NCI-H69 (cell line): ENCODE measurements at regions not wholly inside any gene's neighbourhood (a gene's known extent, or its start where the extent isn't known, plus 50 kb on each side); places are given as distances from the start of the nearest gene placed in this dataset.

Source experiments
- DNase-seq: peaks from one replicate; lab custom pipeline; 2025; lab: John Stamatoyannopoulos, UW

DNA sequence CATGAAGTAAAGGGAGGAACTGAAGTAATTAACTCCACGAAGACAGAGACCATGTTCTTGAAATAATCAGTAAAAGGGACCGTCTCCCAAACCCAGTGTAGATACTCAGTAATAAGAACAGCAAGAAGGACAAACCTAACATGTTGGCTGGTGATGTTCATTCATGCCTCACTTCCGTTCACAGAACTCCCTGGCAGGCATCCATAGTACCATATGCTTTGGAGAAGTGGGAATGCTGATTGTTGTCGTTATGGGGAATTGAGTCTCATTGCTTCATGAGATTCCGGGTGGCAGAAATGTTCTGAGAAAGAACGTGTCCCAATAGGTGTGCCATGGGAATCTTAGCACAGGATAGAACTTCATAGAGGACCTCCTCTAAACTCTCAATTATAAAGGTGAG is 452.3 kb downstream of the ZSWIM6 start:
- peak; percentile 10 for DNase-seq

- peak; percentile 21 for DNase-seq
These were observed 456.5 kb downstream of the ZSWIM6 start for GRCh38 chr5:61788548-61788947.

- no peak for DNase-seq
These were observed 457.9 kb downstream of the ZSWIM6 start for GRCh38 chr5:61790007-61790406.

DNA sequence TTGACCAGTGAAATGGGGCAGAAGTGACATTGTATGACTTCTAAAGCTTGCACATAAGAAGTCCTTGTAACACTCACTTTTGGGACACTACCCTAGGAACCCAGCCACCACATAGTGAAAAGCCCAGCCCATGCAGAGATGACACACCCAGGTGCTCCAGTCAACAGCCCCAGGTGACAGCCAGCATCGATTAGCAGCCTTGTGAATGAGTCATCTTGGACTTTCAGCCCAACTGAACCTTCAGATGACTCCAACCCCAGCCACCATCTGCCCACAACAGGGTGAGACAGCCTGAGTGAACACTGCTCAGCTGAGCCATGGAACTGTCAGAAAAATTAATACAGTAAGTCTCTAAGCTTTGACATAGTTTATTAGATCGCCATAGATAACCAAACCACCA is 458.6 kb downstream of the ZSWIM6 start:
- DNase-seq, result peak; percentile 7

DNA sequence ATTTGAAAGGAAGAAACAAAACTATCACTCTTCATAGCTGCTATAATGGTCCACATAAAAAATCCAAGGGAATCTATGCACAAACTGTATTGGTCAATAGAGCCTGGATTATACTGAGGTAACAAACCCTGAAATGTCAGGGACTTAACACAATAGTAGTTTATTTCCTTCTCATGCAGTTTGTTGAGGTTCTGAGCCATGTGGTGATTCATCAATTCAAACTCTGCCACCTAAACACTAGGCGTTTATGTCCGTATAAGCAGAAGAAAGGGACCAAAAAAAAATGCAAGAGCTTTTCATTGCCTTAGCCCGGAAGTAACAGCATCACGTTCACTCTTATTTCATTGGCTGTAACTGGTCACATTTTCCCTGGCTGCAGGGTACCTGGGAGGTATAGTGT is 464.7 kb downstream of the ZSWIM6 start:
- no peak for DNase-seq

DNA sequence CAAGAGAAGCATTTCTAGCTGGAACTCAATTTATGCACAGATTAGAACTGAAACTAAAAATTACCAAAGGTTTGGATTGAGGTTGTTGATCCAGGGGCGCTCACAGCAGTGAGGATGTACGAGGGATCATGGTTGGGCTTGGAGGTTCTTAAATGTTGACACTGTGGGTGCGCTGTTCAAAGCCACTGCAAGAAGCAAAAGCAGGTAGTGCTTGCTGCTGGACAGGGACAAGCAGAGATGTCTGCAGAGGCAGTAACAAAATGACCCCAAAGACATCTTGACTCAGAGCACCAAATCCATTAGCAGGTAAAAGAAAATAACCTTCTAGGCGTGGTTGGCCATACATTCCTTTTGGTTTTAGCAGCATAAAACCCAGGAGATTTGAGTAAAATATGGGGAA is 468.4 kb downstream of the ZSWIM6 start:
- DNase-seq, result no peak

DNA sequence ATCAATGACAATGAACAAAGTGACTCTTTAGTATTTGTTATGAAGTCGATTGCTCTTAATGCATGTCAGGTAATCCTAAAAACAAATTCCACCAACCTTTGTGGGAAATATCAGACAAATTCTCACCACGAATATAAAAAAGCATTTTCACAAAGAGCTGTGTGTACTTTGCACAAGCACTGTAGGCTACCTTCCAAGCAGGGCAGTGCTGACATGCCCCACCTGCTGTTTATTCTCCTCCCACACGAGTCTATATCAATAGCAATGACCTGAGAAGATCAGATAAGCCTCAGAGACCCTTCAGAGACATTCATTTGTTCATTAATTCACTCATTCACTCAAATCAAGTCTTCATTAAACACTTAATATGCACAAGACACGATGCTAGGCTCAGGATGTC is 469.1 kb downstream of the ZSWIM6 start:
- DNase-seq, result no peak

DNA sequence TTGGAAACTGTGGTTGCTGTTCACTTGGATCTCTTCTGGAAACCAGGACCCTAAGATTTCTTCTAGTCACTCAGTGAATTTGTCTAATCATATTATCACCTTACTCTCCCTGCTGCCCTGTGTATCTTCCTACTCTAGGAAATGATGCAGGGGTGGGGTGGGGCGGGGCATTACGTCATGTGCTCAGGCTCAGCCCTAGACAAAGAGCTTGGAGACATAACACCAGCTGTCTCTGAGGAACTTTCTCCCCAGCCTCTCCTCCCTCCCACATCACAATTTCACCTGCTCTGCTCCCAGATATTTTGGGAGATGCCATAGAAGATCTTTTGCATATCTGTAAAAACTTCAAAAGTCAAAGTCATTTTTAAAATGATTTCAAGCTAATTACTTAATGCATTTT is 470.4 kb downstream of the ZSWIM6 start:
- DNase-seq, result peak; percentile 21

DNA sequence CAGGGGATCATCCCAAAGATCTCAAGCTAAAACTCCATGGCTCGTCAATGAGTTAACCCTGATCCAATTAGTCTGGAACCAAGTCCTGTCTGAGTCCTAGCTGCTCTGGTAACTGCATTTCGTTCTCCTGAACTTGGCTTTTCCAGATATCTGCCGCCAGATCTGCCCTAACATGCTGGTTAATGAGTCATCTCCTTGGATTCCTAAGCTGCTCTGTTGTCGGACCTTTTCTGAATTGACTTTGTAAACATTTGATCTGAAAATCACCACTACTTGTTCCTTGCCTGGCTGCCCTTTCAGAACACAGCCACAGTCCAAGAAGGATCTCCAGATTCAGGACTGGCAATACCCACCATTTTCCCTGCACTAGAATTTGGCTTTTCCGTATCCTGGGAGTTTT is 473.0 kb downstream of the ZSWIM6 start:
- DNase-seq, result no peak

GRCh38 chr5:61806491-61807020 is 474.5 kb downstream of the ZSWIM6 start:
- no peak for DNase-seq

GRCh38 chr5:61808091-61808490 is 476.0 kb downstream of the ZSWIM6 start:
- no peak for DNase-seq

- no peak for DNase-seq
These were observed 476.9 kb downstream of the ZSWIM6 start for GRCh38 chr5:61808909-61809308.

DNA sequence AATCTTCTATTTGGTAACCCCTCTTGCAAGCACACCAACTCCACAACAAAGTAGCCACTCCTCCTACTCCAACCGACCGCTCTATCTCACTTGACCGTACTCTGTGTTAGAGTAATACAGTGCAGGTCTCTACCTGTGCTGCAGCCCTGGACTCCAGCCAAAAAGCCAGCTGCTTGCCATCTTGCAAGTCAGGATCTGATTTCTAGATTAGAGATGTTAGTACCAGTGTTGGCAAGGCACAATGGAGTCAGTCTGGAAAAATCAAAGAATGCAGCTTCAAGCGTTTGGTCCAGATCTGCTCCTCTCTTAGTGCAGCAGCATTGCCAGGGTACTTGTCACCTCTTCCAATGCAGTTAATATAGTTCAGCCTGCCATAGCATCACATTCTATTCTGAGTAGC is 477.6 kb downstream of the ZSWIM6 start:
- DNase-seq, result peak; percentile 84

- DNase-seq, result no peak
These were observed 479.0 kb downstream of the ZSWIM6 start for GRCh38 chr5:61811052-61811451.

- DNase-seq, result no peak
These were observed 481.3 kb downstream of the ZSWIM6 start for GRCh38 chr5:61813361-61813760.

DNA sequence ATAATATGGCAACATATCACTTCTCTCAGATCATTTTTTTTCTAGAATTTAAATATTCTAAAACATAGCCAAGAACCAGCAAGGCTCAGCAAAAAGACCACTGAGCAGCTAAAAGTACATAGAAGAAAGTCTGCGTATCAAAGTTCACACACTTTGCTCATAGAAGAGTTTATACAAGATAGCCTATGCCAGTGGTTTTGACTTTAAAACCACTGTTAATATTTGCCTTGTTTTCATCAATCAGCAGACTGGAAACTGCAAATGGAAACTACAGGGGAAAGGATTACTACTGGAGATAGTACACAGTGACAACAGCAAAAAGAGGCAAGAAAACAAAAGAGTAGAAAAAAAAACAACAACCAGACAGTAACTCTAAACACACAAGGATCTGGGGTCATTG is 483.3 kb downstream of the ZSWIM6 start:
- DNase-seq, result no peak

DNA sequence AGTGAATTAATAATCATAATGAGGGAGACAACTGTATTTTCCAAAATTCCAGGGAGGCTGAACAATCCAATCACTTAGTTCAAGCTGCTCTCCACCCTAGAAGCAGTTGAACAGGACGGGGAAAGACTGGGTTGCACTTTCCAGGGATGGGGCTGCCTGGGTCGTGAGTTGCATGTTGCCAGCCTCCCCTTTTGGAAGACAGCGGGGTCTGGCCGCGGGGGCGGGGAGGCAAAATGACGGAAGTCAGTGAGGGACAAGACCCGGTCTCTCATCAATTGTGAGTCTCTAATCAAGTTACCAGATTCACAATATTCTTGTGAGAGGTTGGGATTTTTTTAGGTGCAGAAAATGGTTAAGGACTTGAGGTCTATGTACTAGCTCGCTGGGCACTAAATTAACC is 484.1 kb downstream of the ZSWIM6 start:
- no peak for DNase-seq

DNA sequence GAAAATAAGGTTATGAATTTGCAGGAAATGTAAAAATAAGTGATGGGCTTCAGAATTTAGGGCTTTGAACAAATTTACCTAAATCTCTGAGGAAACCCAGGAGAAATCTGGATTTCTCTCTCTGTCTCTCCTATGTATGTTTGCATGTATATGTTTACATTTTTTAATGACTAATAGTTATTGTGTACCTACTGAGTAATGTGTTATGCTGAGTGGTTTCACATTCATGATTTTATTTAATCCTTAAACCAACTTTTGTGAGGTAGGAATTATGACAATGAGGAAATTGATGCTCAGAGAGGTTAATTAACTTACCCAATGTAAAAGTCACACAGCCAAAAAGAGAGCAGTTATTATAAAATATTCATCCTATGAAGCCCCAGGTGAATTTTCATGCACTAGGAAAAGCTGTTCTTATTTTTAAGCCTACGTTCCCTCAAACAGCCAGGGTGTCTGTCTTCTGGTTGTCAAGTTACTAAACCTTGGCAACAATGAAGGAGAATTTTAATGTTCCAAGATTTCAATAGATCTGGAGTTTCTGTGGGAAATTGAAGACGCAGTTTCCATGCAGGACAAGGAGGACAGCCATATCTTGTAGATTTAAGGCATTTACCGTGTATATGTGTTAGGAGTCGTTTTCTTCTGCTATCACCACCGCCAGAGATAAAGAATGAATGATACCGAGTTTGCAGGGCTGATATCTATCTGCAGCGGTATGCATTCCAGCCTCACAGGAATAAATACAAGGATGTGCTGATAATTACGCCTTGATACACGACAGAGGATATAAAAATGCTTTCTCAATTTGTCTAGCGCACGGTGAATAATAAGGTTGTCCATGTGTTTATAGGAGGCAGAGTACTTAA is 484.8 kb downstream of the ZSWIM6 start:
- DNase-seq, result no peak

DNA sequence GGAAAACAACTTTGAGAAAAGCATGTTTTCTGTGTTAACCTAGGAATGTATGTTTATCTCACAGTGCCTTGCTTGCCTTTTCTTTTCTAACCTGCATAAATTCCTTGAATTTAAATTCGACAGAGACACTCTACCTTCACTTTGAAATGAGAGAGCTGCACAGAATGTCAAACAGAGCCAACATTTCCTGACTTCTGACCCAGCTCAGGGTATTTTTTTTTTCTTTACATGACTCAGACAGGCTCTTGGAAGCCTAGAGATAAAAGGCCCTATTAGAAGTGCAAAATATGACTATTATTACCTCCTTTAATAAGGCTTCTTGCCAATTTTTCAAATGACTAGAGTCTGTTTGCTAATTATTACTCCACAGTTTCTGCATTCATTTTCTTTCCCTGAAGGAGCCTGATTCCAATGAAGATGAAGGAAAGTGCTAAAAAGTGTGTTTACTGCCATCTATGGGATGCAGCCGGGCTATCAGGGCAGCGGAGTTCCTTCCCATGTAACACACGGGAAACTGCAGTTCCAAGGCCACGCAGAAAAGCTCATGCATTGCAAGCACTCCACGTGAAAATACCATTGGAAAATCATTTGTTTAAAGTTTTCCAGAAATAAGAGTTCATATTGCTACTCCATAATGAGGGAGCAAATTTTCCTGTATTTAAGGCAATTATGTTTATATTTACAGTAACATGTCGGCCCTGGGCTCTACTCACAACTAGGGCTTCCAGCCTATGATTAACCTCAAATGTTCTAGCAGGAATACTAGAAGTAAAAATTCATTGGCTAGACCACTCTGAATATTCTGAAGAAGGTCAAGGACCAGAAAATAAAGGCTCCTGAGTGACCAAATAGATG is 485.6 kb downstream of the ZSWIM6 start:
- peak; percentile 66 for DNase-seq

DNA sequence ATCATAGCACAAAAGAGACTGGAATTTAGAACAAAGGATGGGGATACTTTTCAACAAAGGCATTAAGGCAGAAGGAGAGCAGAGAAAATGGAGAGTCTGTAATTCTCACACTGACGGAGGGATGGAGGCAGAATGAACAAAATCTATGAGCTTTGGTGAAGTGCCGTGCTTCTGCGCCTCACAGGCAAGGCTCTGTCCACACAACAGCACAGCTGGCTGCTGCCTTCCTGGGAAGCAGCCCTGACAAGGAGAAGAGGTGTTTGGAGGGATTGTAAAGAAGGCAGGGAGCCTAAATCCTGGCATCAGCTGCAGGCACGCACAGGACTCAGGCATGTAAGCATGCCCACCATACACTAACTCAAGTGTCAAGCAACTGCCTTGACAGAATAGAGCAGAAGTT is 485.2 kb upstream of the KIF2A start:
- DNase-seq, result no peak

DNA sequence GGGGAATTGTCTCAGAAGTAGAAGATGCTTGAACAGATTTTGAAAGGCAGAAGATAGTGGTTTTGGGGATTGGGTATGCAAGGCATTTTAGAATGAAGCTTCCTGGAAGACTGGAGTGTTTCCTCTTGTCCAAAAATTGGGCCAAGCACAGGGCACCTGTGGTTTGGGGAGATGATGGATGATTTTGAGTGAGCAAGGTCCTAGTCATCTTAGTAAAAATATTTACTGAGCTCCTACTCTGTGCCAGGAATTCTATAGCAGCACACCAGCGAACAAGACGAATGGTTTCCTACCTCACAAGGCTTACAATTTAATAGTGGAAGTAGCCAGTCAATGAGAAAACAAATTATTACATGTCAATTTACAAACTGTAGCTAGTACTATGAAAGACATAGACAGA is 484.4 kb upstream of the KIF2A start:
- DNase-seq, result no peak

DNA sequence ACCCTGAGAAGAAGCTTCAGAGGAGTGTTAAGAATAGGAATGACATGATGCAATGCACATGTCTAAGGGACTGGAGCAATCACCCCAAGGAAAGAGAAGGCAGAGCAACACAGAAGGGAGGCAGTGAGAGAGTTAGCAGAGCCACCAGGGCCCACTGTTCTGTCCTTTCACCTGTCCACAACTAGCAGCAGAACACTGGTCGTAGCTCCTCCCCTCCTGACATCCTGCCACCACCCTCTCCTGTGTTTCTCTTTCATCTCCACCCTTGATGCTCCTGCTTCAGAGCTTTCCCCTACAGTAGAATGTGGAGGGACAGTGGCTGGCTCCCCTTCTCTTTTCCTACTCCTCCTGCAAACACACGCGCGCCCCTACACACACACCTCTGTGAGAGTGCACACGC is 483.4 kb upstream of the KIF2A start:
- no peak for DNase-seq

DNA sequence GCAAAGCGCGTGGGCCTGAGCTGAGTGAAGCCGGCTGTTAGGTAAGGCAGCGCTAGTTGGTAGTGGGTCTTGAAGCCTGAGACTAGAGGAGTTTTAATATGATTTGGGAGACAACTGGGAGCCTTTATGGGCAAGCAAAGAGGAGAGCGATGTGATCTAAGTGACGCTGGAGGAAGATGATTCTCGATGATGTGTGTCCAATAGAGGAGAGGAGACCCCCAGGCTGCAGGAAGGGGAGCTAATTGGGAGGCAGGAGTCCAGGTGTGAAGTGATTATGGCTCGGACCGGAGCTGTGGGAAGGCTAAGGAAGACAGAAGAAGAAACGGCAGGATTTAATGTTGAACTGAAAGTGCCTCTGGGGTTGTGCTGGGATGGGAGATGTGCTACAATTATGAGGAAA is 482.9 kb upstream of the KIF2A start:
- DNase-seq, result no peak
